ENCODE measurements at regions not wholly inside any gene's neighbourhood (a gene's known extent, or its start where the extent isn't known, plus 50 kb on each side); places are given as distances from the start of the nearest gene placed in this dataset.
"Not testable (repeated sequence)": the region's sequence is repeated elsewhere in the genome, so short reads cannot be mapped to it uniquely, and the experiment has no call there.

DNA sequence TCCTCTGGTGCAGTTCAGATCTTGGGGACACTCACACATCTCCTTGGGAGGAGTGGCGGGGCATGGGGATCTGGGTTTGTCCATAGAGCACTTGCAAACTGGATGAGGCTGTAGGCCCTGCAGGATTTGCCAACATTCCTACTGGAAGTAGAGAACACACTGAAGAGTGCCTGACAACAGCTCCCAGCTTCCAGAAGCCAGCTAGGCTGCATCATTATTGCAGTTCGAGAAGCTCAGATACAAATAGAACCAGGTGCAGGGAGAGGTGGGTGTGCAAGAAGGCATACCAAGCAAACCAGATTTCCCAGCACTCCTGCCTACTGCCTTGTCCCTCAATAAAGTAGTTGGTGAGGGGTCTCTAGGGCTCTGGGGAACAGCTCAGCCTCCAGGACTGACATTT lies 52.5 kb downstream of the RHOB start:
- Mint-ChIP-seq H3K27me3 (ENCODE audit: low read depth) (peaks cover 7% of the 10 kb centered on the region), H3K4me3 (no peak overlapping the region), H3K9me3 (no peaks in the 10 kb centered on the region), H3K27ac (no peak overlapping the region), H3K4me1 (ENCODE audit: low read depth) (no peaks in the 10 kb centered on the region), H3K36me3 (ENCODE audit: low read depth) (no peaks in the 10 kb centered on the region)

GRCh38 chr2:20501974-20502373 lies 55.1 kb downstream of the RHOB start:
- Mint-ChIP-seq H3K4me1 (ENCODE audit: low read depth) (peaks cover under 1% of the 10 kb centered on the region), H3K27ac (no peak overlapping the region), H3K36me3 (ENCODE audit: low read depth) (no peaks in the 10 kb centered on the region), H3K9me3 (no peaks in the 10 kb centered on the region), H3K27me3 (ENCODE audit: low read depth) (peaks cover 11% of the 10 kb centered on the region), H3K4me3 (no peak overlapping the region)

- not testable (repeated sequence) for H3K4me3 Mint-ChIP-seq; H3K36me3 Mint-ChIP-seq (ENCODE audit: low read depth); H3K9me3 Mint-ChIP-seq; H3K4me1 Mint-ChIP-seq (ENCODE audit: low read depth); H3K27ac Mint-ChIP-seq
- H3K27me3 Mint-ChIP-seq (ENCODE audit: low read depth), result peaks cover 11% of the 10 kb centered on the region
These were observed 55.6 kb downstream of the RHOB start for GRCh38 chr2:20502496-20502895.

DNA sequence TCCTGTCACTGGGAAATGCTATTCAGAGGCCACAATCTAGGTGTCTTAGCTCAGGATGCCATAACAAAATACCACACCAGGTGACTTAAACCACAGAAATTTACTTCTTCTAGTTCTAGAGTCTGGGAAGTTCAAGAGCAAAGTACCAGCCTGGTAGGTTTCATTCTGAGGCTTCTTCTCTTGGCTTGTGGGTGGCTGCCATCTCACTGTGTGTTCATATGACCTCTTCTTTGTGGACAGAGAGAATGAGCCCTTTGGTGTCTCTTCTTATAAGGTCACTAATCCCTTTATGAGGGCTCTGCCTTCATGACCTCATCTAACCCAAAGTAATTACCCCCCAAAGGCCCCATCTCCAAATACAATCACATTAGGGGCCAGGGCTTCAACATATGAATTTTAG lies 57.3 kb downstream of the RHOB start:
- H3K36me3 Mint-ChIP-seq (ENCODE audit: low read depth), result no peaks in the 10 kb centered on the region
- no peaks in the 10 kb centered on the region for H3K9me3 Mint-ChIP-seq
- H3K4me1 Mint-ChIP-seq (ENCODE audit: low read depth), result peaks cover 3% of the 10 kb centered on the region

GRCh38 chr2:20506201-20506685 lies 59.4 kb downstream of the RHOB start:
- H3K9me3 Mint-ChIP-seq, result no peaks in the 10 kb centered on the region
- H3K27me3 Mint-ChIP-seq (ENCODE audit: low read depth), result peaks cover 4% of the 10 kb centered on the region
- H3K27ac Mint-ChIP-seq, result no peak overlapping the region
- H3K4me1 Mint-ChIP-seq (ENCODE audit: low read depth), result peaks cover 3% of the 10 kb centered on the region
- no peaks in the 10 kb centered on the region for H3K36me3 Mint-ChIP-seq (ENCODE audit: low read depth)
- no peak overlapping the region for H3K4me3 Mint-ChIP-seq

More for the DNA sequence above, 57.3 kb downstream of the RHOB start:
- H3K27ac Mint-ChIP-seq, result no peak overlapping the region
- peaks cover 11% of the 10 kb centered on the region for H3K27me3 Mint-ChIP-seq (ENCODE audit: low read depth)
- no peak overlapping the region for H3K4me3 Mint-ChIP-seq

DNA sequence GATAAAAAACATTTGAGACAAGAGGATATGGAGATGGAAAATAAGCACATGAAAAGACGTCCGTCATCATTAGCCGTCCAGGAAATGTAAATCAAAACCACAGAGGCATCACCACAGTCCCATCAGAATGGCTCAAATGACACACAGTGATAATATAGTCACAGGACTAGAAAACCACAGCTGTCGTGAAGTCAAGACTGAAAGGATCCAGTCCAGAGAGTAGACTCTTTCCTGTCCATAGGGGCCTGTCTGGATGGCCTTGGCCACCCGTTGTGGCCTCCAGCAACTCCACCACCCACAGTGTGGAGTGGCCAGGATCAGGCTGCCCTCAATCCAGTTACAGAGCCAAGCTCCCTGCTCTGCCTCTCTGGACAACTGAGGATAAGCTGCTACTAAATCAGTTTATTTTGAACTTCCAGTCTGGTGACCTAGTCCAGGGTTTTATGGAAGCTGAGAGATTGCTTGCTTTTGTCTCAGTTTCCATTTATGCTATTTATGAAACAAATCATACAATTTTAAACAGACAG lies 60.4 kb downstream of the RHOB start:
- Mint-ChIP-seq H3K4me3 (no peak overlapping the region), H3K27me3 (ENCODE audit: low read depth) (peaks cover 4% of the 10 kb centered on the region), H3K9me3 (no peaks in the 10 kb centered on the region), H3K36me3 (ENCODE audit: low read depth) (no peaks in the 10 kb centered on the region), H3K27ac (no peak overlapping the region), H3K4me1 (ENCODE audit: low read depth) (peaks cover 3% of the 10 kb centered on the region)

DNA sequence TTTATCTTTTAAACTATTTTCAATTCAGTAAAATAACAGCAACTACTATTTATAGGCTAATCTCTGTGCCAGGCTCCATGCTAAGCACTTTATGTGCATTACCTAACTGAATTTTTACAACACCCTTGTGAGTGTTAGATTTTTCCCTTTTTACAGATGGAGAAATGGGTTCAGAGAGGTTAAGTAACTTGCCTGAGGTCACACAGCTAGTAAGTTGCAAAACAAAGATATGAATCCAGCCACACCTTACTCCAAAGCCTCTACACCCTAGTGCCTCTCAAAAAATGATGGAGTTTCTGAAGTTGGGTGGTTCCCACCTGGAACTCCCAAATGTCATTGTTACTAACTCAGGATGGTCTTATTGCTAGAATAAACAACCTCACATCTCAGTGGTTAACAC lies 60.8 kb downstream of the RHOB start:
- Mint-ChIP-seq H3K9me3 (no peaks in the 10 kb centered on the region), H3K27me3 (ENCODE audit: low read depth) (peaks cover 4% of the 10 kb centered on the region), H3K27ac (no peak overlapping the region), H3K4me3 (no peak overlapping the region), H3K36me3 (ENCODE audit: low read depth) (no peaks in the 10 kb centered on the region), H3K4me1 (ENCODE audit: low read depth) (peaks cover 3% of the 10 kb centered on the region)

GRCh38 chr2:20509301-20509769 lies 62.5 kb downstream of the RHOB start:
- peaks cover 3% of the 10 kb centered on the region for H3K4me1 Mint-ChIP-seq (ENCODE audit: low read depth)
- no peaks in the 10 kb centered on the region for H3K36me3 Mint-ChIP-seq (ENCODE audit: low read depth)
- no peak overlapping the region for H3K27ac Mint-ChIP-seq

GRCh38 chr2:20509770-20510490 lies 63.1 kb downstream of the RHOB start:
- Mint-ChIP-seq H3K36me3 (ENCODE audit: low read depth) (no peaks in the 10 kb centered on the region), H3K27ac (no peak overlapping the region), H3K4me1 (ENCODE audit: low read depth) (peaks cover 3% of the 10 kb centered on the region), H3K9me3 (no peaks in the 10 kb centered on the region), H3K4me3 (no peak overlapping the region), H3K27me3 (ENCODE audit: low read depth) (peaks cover 4% of the 10 kb centered on the region)

More at GRCh38 chr2:20509301-20509769, 62.5 kb downstream of the RHOB start:
- peaks cover 4% of the 10 kb centered on the region for H3K27me3 Mint-ChIP-seq (ENCODE audit: low read depth)
- no peaks in the 10 kb centered on the region for H3K9me3 Mint-ChIP-seq
- H3K4me3 Mint-ChIP-seq, result no peak overlapping the region

DNA sequence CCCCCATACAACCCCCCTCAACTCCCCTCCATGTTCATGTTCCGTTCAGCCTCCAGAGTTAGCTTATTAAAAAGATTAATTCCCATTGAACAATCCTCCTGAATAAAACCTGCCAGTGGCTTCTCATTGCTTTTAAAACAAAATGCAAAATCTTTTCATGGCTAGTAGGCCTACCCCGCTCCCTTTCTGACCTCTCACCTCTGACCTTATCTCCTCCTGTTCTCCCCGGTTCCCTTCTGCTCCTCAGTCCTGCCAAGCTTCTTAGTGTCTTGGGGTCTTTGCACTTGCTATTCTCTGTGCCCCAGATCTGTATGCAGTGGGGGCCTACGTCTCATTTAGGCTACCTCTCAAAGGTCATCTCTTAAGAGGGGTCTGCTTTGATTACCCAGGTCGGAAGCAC lies 64.3 kb downstream of the RHOB start:
- H3K27me3 Mint-ChIP-seq (ENCODE audit: low read depth), result no peaks in the 10 kb centered on the region
- H3K9me3 Mint-ChIP-seq, result no peaks in the 10 kb centered on the region
- no peak overlapping the region for H3K27ac Mint-ChIP-seq
- peaks cover 4% of the 10 kb centered on the region for H3K4me1 Mint-ChIP-seq (ENCODE audit: low read depth)
- no peaks in the 10 kb centered on the region for H3K36me3 Mint-ChIP-seq (ENCODE audit: low read depth)
- no peak overlapping the region for H3K4me3 Mint-ChIP-seq

DNA sequence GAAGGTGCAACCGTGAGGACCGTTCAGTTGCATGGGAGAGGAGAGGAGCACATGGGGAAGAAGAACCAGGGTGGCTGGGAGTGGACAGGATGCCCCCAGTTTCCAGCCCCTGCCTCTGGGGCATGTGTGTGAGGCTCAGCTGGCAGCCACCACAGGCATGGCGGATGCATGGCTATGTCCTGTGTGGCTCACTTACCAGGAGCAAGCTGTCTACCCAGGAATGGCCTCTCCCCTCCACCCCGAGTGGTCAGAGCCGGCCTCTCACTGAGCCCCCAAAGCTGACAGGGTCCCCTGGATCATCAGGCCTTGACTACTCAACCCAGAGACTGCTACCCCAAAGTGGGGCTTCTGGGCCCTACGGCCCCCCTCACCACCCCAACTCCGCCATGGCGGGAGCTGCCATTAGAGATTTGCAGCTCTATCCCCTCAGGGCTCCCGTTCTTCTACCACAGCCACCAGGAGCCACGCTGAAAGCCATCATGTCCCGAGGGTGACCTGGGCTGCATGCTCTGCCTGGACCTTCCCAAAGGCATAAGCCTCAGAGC lies 65.3 kb downstream of the RHOB start:
- H3K9me3 Mint-ChIP-seq, result no peaks in the 10 kb centered on the region
- H3K4me3 Mint-ChIP-seq, result no peak overlapping the region
- peaks cover 7% of the 10 kb centered on the region for H3K4me1 Mint-ChIP-seq (ENCODE audit: low read depth)

DNA sequence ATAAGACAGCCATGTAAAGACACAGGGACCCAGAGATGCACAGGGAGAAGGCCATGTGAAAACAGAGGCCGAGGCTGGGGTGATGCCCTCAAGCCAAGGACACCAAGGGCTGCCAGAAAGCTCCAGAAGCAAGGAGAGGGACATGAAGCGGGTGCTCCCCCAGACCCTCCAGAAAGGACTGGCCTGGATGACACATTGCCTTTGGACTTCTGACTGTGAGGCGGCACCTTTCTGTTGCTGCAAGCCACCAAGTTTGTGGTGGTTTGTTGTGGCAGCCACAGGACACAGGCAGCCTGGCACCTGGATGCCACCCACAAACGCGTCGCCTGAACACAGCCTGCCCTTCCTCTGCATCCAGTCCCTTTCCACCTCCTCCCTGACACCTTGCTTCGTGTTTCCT lies 67.1 kb downstream of the RHOB start:
- no peak overlapping the region for H3K27ac Mint-ChIP-seq
- no peaks in the 10 kb centered on the region for H3K9me3 Mint-ChIP-seq
- no peaks in the 10 kb centered on the region for H3K27me3 Mint-ChIP-seq (ENCODE audit: low read depth)
- no peaks in the 10 kb centered on the region for H3K36me3 Mint-ChIP-seq (ENCODE audit: low read depth)
- no peak overlapping the region for H3K4me3 Mint-ChIP-seq
- peaks cover 6% of the 10 kb centered on the region for H3K4me1 Mint-ChIP-seq (ENCODE audit: low read depth)

More for the DNA sequence above, 65.3 kb downstream of the RHOB start:
- Mint-ChIP-seq H3K27me3 (ENCODE audit: low read depth) (no peaks in the 10 kb centered on the region), H3K27ac (no peak overlapping the region), H3K36me3 (ENCODE audit: low read depth) (no peaks in the 10 kb centered on the region)

GRCh38 chr2:20514596-20515269 lies 67.9 kb downstream of the RHOB start:
- Mint-ChIP-seq H3K27ac (no peak overlapping the region), H3K9me3 (no peaks in the 10 kb centered on the region), H3K36me3 (ENCODE audit: low read depth) (no peaks in the 10 kb centered on the region), H3K4me3 (no peak overlapping the region), H3K4me1 (ENCODE audit: low read depth) (peaks cover 6% of the 10 kb centered on the region), H3K27me3 (ENCODE audit: low read depth) (no peaks in the 10 kb centered on the region)

- Mint-ChIP-seq H3K27ac (no peak overlapping the region), H3K9me3 (no peaks in the 10 kb centered on the region), H3K4me3 (no peak overlapping the region), H3K36me3 (ENCODE audit: low read depth) (no peaks in the 10 kb centered on the region), H3K4me1 (ENCODE audit: low read depth) (peaks cover 6% of the 10 kb centered on the region), H3K27me3 (ENCODE audit: low read depth) (no peaks in the 10 kb centered on the region)
These were observed 68.7 kb downstream of the RHOB start for GRCh38 chr2:20515290-20516220.

All from T-helper 1 cell treated with Interleukin-12 subunit alpha and Interleukin-12 subunit beta and Interleukin-4 antibody, amounts not matched to agents 30 μg/mL and 1 μg/mL, for 36 hours (primary cell).